SK-N-SH (cell line): ENCODE measurements at regions not wholly inside any gene's neighbourhood (a gene's known extent, or its start where the extent isn't known, plus 50 kb on each side); places are given as distances from the start of the nearest gene placed in this dataset.

Experiments
- EP300 ChIP-seq, 2 experiments: IDR thresholded peaks; 2 replicates each; pipeline versions ENCODE4 v1.4.0 to v1.6.1; 2012; ENCODE audit warnings: borderline replicate concordance in 1 of 2, low read depth in 1 of 2, low read length in 1 of 2
- EZH2phosphoT487 ChIP-seq: fragments of 200-600 bp; sonication (generic); IDR thresholded peaks from 2 replicates; pipeline ENCODE4 v1.6.1; 2017; ENCODE audit warnings: low read depth, mixed run types, mild to moderate bottlenecking, antibody characterized with exemption, moderate library complexity, borderline replicate concordance
- MXI1 ChIP-seq: IDR thresholded peaks from 2 replicates; pipeline ENCODE4 v1.6.1; 2012; ENCODE audit warnings: mild to moderate bottlenecking, low read depth, low read length, improper control_type of control experiment
- POLR2AphosphoS5 ChIP-seq: IDR thresholded peaks from 2 replicates; pipeline ENCODE4 v1.6.1; 2012; ENCODE audit warnings: low read depth, low read length
- SMC3 ChIP-seq: IDR thresholded peaks from 2 replicates; pipeline ENCODE4 v1.6.1; 2012; ENCODE audit warnings: low read depth, low read length, improper control_type of control experiment
- YY1 ChIP-seq: IDR thresholded peaks from 2 replicates; pipeline ENCODE4 v1.4.0; 2012; ENCODE audit warnings: low read depth, mild to moderate bottlenecking
- TF ChIP-seq, protein P1 (sequence below): fragments of 200-600 bp; sonication (generic); IDR thresholded peaks from 2 replicates; pipeline ENCODE4 v1.6.1; 2017; ENCODE audit warnings: antibody characterized with exemption, mild to moderate bottlenecking, moderate library complexity

DNA sequence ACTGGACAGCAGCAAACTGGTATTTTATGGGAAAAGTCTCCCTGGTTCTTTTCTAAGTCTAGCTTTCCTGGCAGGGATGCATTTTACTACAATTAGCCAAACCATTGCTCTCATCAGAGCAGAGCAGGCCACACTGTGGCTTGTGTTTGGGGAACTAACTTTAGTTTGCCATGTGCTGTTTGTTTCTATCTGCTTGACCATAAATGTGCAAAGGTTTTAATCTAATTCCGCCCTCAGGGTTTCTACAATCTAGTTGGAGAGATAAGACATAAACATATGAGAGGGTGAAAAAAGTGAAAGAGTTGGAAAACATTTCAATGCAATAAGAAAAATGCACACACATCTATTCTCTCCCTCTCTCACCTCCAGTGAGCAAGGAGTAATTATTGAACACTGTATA lies 86.9 kb upstream of the MAPK4 start:
- TF ChIP-seq, protein P1, sequence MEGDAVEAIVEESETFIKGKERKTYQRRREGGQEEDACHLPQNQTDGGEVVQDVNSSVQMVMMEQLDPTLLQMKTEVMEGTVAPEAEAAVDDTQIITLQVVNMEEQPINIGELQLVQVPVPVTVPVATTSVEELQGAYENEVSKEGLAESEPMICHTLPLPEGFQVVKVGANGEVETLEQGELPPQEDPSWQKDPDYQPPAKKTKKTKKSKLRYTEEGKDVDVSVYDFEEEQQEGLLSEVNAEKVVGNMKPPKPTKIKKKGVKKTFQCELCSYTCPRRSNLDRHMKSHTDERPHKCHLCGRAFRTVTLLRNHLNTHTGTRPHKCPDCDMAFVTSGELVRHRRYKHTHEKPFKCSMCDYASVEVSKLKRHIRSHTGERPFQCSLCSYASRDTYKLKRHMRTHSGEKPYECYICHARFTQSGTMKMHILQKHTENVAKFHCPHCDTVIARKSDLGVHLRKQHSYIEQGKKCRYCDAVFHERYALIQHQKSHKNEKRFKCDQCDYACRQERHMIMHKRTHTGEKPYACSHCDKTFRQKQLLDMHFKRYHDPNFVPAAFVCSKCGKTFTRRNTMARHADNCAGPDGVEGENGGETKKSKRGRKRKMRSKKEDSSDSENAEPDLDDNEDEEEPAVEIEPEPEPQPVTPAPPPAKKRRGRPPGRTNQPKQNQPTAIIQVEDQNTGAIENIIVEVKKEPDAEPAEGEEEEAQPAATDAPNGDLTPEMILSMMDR = no peak
- no peak for TF ChIP-seq SMC3
- no peak for TF ChIP-seq YY1
- TF ChIP-seq EP300 (IDR thresholded peaks at IDR 0.05; ENCODE audit: borderline replicate concordance in 1 of 2, low read depth in 1 of 2, low read length in 1 of 2) = no peak
- no peak for TF ChIP-seq POLR2AphosphoS5
- TF ChIP-seq EZH2phosphoT487 = no peak
- TF ChIP-seq MXI1 = no peak
